HG03066 (cell line): ENCODE measurements at regions not wholly inside any gene's neighbourhood (a gene's known extent, or its start where the extent isn't known, plus 50 kb on each side); places are given as distances from the start of the nearest gene placed in this dataset.

Source experiments
- ATAC-seq: cut with Tn5 transposase; IDR thresholded peaks from one replicate; pipeline ENCODE4 v1.9.1; 2021; ENCODE audit warnings: low read depth; ENCODE audit not compliant: unreplicated experiment

DNA sequence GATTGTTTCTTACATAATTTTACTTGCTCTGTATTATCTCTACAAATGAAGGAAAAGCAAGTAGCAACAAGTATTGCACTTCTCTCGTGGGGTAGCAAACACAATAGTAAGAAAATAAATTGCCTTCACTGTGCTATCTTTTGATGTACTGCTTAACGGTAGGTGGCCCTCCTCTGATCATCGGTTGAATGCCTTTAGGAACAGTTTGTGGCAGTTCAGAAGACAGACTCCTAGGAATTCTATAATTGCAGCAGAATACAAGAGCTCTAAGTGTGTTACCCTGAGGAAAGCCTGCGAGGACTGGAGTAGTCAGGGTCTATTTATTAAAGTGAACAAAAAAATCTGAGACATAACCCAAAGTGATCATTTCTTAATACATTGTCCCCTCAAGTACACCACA, 1135.9 kb downstream of the KCNT2 start:
- ATAC-seq: no peak

DNA sequence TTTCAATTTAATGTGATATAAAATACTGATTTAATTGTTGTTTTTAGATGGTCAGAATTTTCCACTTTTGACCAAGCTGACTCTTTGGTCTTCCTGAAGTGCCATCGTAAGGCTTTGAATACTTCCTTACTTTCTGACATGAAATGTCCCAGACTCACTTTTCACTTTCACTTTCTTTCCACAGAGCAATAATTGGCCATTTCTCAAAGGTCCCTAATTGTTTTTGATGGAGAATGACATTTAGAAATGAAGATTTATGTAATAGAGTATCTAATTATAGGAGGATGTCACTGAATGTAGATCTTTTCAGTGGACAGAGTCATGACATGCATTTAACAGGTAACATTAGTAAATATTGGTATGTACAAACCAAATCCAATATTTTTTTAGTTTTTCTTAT, 1141.6 kb downstream of the KCNT2 start:
- no peak for ATAC-seq

DNA sequence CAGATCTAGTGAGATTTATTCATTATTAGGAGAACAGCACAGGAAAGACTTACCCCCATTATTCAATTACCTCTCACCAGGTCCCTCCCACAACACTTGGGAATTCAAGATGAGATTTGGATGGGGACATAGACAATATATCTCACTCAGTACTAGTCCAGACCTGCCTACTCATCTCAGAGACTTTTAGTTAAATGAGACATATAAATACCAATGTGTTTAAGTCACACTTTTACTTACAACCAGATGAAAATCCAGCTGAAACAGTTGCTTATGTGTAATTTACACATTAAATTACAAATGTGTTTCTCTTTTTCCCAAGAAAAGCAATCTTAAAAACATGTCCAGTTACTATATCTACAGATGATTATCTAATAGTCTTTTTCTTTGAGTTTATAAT, 1145.6 kb downstream of the KCNT2 start:
- no peak for ATAC-seq

DNA sequence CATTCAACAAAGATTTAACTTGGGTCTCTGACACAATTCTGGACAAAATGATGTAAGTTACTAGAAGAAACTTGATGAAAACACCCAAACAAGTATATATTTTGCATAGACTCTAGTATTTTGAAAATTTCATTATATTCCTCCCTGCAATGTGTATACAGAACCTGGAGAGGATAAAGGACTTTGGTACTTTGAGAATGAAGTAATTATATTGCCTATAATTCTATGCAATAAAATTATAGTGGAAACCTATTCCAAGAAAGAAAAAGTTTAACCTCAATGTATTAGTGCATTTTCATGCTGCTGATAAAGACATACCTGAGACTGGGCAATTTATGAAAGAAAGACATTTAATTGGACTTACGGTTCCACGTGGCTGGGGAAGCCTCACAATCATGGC, 1146.1 kb downstream of the KCNT2 start:
- ATAC-seq: no peak

GRCh38 chr1:195458365-195458764, 1149.9 kb downstream of the KCNT2 start:
- ATAC-seq: no peak

DNA sequence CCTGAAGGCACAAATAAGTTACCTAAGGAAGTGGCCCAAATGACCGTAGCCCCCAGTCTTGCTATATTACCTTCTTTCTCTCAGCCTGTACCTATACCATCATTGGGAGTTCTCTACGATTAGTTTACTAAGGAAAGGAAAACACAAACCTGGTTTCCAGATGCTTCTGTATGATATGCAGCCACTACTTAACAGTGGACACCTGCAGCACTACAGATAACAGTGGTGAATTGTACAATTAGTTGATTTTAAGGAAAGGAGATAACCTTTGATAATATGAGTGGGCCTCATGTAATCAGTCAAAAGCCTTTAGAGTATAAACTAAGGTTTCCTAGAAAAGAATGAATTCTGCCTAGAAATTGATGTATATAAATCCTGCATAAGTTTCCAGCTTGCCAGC, 1157.4 kb downstream of the KCNT2 start:
- ATAC-seq: no peak

DNA sequence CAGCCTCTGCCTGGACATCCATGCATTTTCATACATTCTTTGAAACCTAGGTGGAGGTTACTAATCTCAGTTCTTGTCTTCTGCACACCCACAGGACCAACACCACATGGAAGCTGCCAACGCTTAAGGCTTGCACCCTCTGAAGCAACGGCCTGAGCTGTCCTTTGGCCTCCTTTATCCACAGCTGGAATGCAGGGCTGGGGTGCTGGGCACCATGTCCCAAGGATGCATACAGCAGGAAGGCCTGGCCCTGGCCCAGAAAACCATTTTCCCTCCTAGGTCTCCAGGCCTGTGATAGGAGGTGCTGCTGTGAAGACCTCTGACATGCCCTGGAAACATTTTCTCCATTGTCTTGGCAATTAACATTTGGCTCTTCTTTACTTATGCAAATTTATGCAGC, 1168.6 kb downstream of the KCNT2 start:
- ATAC-seq: no peak

- no peak for ATAC-seq
Measured at GRCh38 chr1:195434566-195435203, 1173.6 kb downstream of the KCNT2 start.

DNA sequence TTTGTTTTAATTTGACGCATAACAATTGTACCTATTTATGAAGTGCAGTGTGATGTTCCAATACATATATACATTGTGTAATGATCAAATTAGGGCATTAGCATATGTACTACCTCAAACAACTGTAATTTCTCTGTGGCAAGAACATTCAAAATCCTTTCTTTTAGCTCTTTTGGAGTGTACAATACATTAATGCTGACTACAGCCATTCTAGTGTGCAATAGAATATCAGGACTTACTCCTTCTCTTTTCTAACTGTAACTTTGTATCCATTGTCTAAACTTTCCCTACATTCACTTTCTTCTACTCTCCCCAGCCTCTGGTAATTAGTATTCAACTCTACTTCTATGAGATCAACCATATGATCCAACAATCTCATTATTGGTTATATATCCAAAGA, 1177.4 kb downstream of the KCNT2 start:
- ATAC-seq: no peak

GRCh38 chr1:195428927-195429326, 1179.3 kb downstream of the KCNT2 start:
- no peak for ATAC-seq

DNA sequence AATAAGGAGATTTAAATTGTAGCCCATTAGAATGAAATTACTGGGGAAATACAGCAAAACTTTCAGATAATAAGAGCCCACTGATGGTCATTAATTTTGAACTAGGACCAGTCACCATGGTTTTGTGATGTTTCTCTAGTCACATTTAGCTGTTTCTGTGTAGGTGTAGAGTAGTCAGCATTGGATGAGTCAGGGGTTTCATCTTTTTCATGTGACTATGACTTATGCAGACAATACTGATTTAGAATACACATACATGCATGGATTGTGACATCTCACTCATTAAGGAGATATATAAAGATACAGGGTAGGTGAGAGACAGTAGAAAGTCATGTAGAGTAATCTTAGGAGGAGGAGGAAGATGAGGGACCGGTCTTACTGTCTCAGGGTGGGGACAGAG, 1192.7 kb downstream of the KCNT2 start:
- no peak for ATAC-seq

DNA sequence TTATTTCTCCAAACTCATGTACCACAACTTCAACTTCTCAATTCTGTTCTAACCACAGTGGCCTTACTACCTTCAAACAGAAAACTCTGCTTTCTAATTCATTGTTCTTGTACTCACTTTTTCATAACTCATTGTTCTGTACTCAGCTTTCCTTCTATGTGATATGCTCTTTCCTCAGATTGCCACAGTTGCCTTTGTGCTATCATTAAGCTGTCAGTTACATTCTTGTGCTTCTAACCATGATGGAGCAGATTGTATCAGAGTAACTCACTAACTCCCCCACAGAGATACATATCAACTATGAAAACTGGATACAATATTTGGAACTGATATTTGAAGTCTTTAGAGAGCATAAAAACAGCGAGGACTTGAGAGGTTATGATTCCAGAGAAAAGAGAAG, 1213.7 kb downstream of the KCNT2 start:
- ATAC-seq: no peak

- no peak for ATAC-seq
Measured at GRCh38 chr1:195376190-195376589, 1232.0 kb downstream of the KCNT2 start.

GRCh38 chr1:195373856-195374255, 1234.4 kb downstream of the KCNT2 start:
- ATAC-seq: no peak

GRCh38 chr1:195345149-195345548, 1263.1 kb downstream of the KCNT2 start:
- ATAC-seq: no peak

DNA sequence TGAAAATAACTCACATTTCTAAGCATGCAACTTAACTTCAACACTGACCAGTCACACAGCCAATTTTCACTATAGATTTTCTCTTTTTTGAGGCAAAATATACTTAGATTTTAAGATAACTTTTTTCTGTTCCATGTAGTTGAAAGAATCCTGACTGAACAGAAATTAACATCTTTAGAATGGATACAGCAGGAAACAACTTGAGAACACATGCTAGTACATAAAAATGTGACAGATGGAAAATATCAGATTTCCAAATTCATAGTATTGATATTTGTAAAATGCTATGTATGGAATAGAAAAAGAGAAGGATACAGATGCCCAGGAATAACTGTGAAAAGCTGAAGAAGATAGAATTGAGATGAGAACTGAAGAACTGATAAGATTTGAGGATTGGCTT, 1270.6 kb downstream of the KCNT2 start:
- no peak for ATAC-seq

GRCh38 chr1:195336812-195337211, 1271.4 kb downstream of the KCNT2 start:
- ATAC-seq: no peak

DNA sequence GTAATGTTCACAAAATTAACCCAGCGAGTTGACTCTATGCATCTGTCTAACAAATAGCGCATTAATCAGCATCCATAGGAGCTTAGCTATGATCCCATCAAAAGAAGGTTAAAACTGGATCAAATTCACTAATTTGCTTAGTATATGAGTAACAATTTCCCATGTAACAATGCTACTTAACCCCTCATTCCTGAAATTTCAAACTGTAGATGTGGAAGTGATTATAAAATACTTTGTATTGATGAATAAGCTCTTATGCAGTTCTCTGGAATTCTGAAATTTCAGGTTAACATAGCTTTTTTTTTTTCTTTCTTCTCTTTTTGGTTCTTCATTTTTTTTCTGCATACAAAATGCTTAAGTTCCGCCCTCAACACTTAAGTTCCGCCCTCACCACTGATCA, 1272.7 kb downstream of the KCNT2 start:
- ATAC-seq: no peak

DNA sequence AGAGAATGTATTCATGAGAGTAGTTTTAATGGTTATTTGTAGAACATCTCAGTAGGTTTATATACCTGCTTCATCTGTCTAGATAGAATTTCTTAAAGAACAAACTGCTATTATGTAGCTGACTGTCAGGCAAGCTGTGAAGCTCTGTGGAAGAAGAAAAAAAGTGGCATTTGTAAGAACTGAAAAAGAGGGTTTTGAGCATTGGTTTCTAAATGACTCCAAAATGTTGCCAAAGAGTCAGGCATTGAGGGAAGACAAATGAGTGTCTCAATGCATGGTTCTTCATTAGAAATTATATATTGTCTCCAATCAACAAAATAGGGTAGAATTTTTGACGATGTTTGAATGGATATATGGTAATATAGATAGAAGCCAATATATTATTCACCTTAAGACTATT, 1276.1 kb downstream of the KCNT2 start:
- ATAC-seq: no peak

DNA sequence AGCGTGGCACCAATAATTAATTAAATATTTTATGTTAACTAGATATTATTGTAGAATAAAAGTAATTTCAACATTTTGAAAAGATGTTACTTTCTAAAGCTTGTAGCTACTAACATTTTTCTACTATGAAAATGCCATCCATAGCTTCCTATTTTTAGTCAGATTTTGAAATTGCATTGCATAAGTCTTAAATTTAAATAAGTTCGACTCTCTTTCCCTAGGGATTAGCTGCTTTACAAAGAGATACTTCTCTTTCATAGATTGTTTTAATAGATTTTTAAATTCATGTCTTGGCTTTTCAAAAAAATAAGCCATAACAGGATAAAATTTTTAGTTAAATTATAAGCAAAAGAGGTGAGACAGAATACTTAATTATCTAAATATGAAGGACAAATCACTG, 1279.6 kb downstream of the KCNT2 start:
- ATAC-seq: no peak

DNA sequence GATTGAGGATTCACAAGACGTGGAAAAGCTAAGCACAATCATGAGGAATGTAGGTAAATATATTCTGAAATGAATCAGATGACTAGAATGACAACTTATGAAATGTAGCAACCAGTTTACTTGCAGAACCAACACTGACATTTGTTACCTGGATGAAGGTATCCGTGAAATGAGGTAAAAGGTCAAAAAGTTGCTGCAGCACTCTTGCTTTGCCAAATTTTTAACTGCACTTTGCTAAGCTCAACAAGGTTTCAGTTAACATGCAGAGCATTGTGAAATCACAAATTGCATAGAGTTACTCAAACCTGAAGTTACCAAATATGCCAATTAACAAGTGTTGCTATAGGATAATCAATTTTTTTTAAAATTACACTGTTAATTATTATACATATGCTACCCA, 1280.1 kb downstream of the KCNT2 start:
- ATAC-seq: no peak

- no peak for ATAC-seq
Measured at GRCh38 chr1:195327361-195327760, 1280.9 kb downstream of the KCNT2 start.

DNA sequence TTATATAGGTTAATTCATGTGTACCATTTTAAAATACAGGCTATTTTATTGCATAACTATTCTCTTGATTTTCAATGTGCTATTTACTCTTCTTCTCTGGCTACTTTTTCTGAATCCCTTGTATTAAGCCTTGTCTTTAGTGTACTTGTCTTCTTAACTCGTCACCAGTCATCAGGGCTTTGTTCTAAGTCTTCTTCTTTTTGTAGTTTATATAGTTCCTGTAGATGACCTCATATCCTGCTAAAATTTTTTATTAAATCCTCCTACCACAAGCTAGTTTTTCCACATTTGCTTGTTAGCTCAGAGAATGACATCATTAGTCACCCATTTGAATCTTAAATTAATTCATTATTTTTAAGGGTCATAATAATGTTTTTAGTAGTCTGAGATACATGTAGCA, 1281.9 kb downstream of the KCNT2 start:
- ATAC-seq: no peak
